Activated T-helper 1 cell treated with anti-CD3 and anti-CD28 coated beads, Interleukin-12 subunit alpha, Interleukin-12 subunit beta, Interleukin-2, Interleukin-4 antibody, amounts not matched to agents 30 ng/mL and 10 ng/mL and 1 ng/mL, durations not matched to agents 14 hours and 24 hours and 36 hours (primary cell): ENCODE measurements at regions not wholly inside any gene's neighbourhood (a gene's known extent, or its start where the extent isn't known, plus 50 kb on each side); places are given as distances from the start of the nearest gene placed in this dataset.

Experiments
- DNase-seq: peaks from one replicate; pipeline ENCODE4 v3.0.0; 2021; ENCODE audit warnings: low spot score
- H3K27ac Mint-ChIP-seq: one replicate; pipeline ENCODE4 v1.8.0; 2021; ENCODE audit warnings: mild to moderate bottlenecking, mixed read lengths
- H3K27me3 Mint-ChIP-seq: one replicate; pipeline ENCODE4 v1.8.0; 2022; ENCODE audit warnings: mild to moderate bottlenecking, moderate library complexity, mixed read lengths; ENCODE audit not compliant: insufficient read depth
- H3K36me3 Mint-ChIP-seq: one replicate; pipeline ENCODE4 v1.8.0; 2021; ENCODE audit warnings: low read depth, mixed read lengths
- H3K4me1 Mint-ChIP-seq: one replicate; pipeline ENCODE4 v1.8.0; 2021; ENCODE audit warnings: low read depth, mixed read lengths
- H3K4me3 Mint-ChIP-seq: one replicate; pipeline ENCODE4 v1.8.0; 2021; ENCODE audit warnings: mild to moderate bottlenecking, moderate library complexity, mixed read lengths
- H3K9me3 Mint-ChIP-seq: one replicate; pipeline ENCODE4 v1.8.0; 2021; ENCODE audit warnings: mixed read lengths
- intact Hi-C: fragments of 100-400 bp; cut with micrococcal nuclease; formaldehyde crosslinking; loops from one replicate; pipeline ENCODE4 v1.15.1; 2024

GRCh38 chr10:107481881-107482280 is 317.4 kb upstream of the SORCS1 start:
- Mint-ChIP-seq H3K27me3 (no peaks in the 10 kb centered on the region), H3K4me3 (no peak overlapping the region), H3K27ac (no peak overlapping the region), H3K4me1 (no peaks in the 10 kb centered on the region), H3K36me3 (no peaks in the 10 kb centered on the region), H3K9me3 (no peaks in the 10 kb centered on the region)
- DNase-seq: no peak
- intact Hi-C loops: no loop called here

GRCh38 chr10:107481224-107481623 is 316.7 kb upstream of the SORCS1 start:
- intact Hi-C loops: no loop called here
- H3K9me3 Mint-ChIP-seq: no peaks in the 10 kb centered on the region
- H3K4me3 Mint-ChIP-seq: no peak overlapping the region
- no peak overlapping the region for H3K27ac Mint-ChIP-seq
- DNase-seq: no peak
- no peaks in the 10 kb centered on the region for H3K36me3 Mint-ChIP-seq
- no peaks in the 10 kb centered on the region for H3K4me1 Mint-ChIP-seq
- no peaks in the 10 kb centered on the region for H3K27me3 Mint-ChIP-seq

- Mint-ChIP-seq H3K27me3 (no peaks in the 10 kb centered on the region), H3K36me3 (no peaks in the 10 kb centered on the region), H3K27ac (no peak overlapping the region), H3K9me3 (no peaks in the 10 kb centered on the region), H3K4me3 (no peak overlapping the region), H3K4me1 (no peaks in the 10 kb centered on the region)
- intact Hi-C loops: no loop called here
- DNase-seq: no peak
Observed at GRCh38 chr10:107480781-107481180, 316.3 kb upstream of the SORCS1 start.

- no peaks in the 10 kb centered on the region for H3K36me3 Mint-ChIP-seq
- intact Hi-C loops: no loop called here
- no peak overlapping the region for H3K4me3 Mint-ChIP-seq
- H3K27ac Mint-ChIP-seq: no peak overlapping the region
- H3K4me1 Mint-ChIP-seq: no peaks in the 10 kb centered on the region
- no peaks in the 10 kb centered on the region for H3K27me3 Mint-ChIP-seq
- no peaks in the 10 kb centered on the region for H3K9me3 Mint-ChIP-seq
- DNase-seq: no peak
Observed at GRCh38 chr10:107477266-107477665, 312.8 kb upstream of the SORCS1 start.

GRCh38 chr10:107476408-107476807 is 311.9 kb upstream of the SORCS1 start:
- H3K4me3 Mint-ChIP-seq: no peak overlapping the region
- no peaks in the 10 kb centered on the region for H3K36me3 Mint-ChIP-seq
- intact Hi-C loops: no loop called here
- DNase-seq: no peak
- no peaks in the 10 kb centered on the region for H3K4me1 Mint-ChIP-seq
- no peak overlapping the region for H3K27ac Mint-ChIP-seq
- no peaks in the 10 kb centered on the region for H3K27me3 Mint-ChIP-seq
- no peaks in the 10 kb centered on the region for H3K9me3 Mint-ChIP-seq

GRCh38 chr10:107474650-107475049 is 310.1 kb upstream of the SORCS1 start:
- intact Hi-C loops: no loop called here
- DNase-seq: no peak
- no peaks in the 10 kb centered on the region for H3K36me3 Mint-ChIP-seq
- H3K27ac Mint-ChIP-seq: no peak overlapping the region
- H3K4me1 Mint-ChIP-seq: no peaks in the 10 kb centered on the region
- no peaks in the 10 kb centered on the region for H3K27me3 Mint-ChIP-seq
- H3K9me3 Mint-ChIP-seq: peaks cover 4% of the 10 kb centered on the region
- H3K4me3 Mint-ChIP-seq: no peak overlapping the region

- H3K27me3 Mint-ChIP-seq: no peaks in the 10 kb centered on the region
Observed at GRCh38 chr10:107473225-107473624, 308.7 kb upstream of the SORCS1 start.

GRCh38 chr10:107471911-107472310 is 307.4 kb upstream of the SORCS1 start:
- Mint-ChIP-seq H3K4me3 (no peak overlapping the region), H3K36me3 (no peaks in the 10 kb centered on the region), H3K27me3 (no peaks in the 10 kb centered on the region), H3K4me1 (no peaks in the 10 kb centered on the region), H3K27ac (no peak overlapping the region), H3K9me3 (peaks cover 4% of the 10 kb centered on the region)
- DNase-seq: no peak
- intact Hi-C loops: no loop called here

More at GRCh38 chr10:107473225-107473624, 308.7 kb upstream of the SORCS1 start:
- Mint-ChIP-seq H3K27ac (no peak overlapping the region), H3K4me1 (no peaks in the 10 kb centered on the region), H3K4me3 (no peak overlapping the region), H3K9me3 (peaks cover 4% of the 10 kb centered on the region), H3K36me3 (no peaks in the 10 kb centered on the region)
- intact Hi-C loops: no loop called here
- no peak for DNase-seq

- no peaks in the 10 kb centered on the region for H3K27me3 Mint-ChIP-seq
- no peaks in the 10 kb centered on the region for H3K9me3 Mint-ChIP-seq
- H3K27ac Mint-ChIP-seq: no peak overlapping the region
- intact Hi-C loops: no loop called here
- H3K4me1 Mint-ChIP-seq: no peaks in the 10 kb centered on the region
- no peak overlapping the region for H3K4me3 Mint-ChIP-seq
- H3K36me3 Mint-ChIP-seq: no peaks in the 10 kb centered on the region
- DNase-seq: no peak
Observed at GRCh38 chr10:107453561-107453960, 289.1 kb upstream of the SORCS1 start.

GRCh38 chr10:107451047-107451446 is 286.5 kb upstream of the SORCS1 start:
- no peak for DNase-seq
- intact Hi-C loops: no loop called here
- Mint-ChIP-seq H3K4me3 (no peak overlapping the region), H3K4me1 (no peaks in the 10 kb centered on the region), H3K27me3 (no peaks in the 10 kb centered on the region), H3K36me3 (no peaks in the 10 kb centered on the region), H3K9me3 (peaks cover 3% of the 10 kb centered on the region), H3K27ac (no peak overlapping the region)

GRCh38 chr10:107450056-107450455 is 285.6 kb upstream of the SORCS1 start:
- no peak for DNase-seq
- no peaks in the 10 kb centered on the region for H3K27me3 Mint-ChIP-seq
- peaks cover 3% of the 10 kb centered on the region for H3K9me3 Mint-ChIP-seq
- intact Hi-C loops: no loop called here
- H3K4me1 Mint-ChIP-seq: no peaks in the 10 kb centered on the region
- H3K4me3 Mint-ChIP-seq: no peak overlapping the region
- no peak overlapping the region for H3K27ac Mint-ChIP-seq
- H3K36me3 Mint-ChIP-seq: no peaks in the 10 kb centered on the region

- Mint-ChIP-seq H3K4me1 (no peaks in the 10 kb centered on the region), H3K27ac (no peak overlapping the region), H3K9me3 (peaks cover 3% of the 10 kb centered on the region), H3K27me3 (no peaks in the 10 kb centered on the region), H3K4me3 (no peak overlapping the region), H3K36me3 (no peaks in the 10 kb centered on the region)
- DNase-seq: no peak
- intact Hi-C loops: no loop called here
Observed at GRCh38 chr10:107444443-107444842, 279.9 kb upstream of the SORCS1 start.

- no peaks in the 10 kb centered on the region for H3K4me1 Mint-ChIP-seq
- H3K27me3 Mint-ChIP-seq: no peaks in the 10 kb centered on the region
- peaks cover 3% of the 10 kb centered on the region for H3K9me3 Mint-ChIP-seq
- no peaks in the 10 kb centered on the region for H3K36me3 Mint-ChIP-seq
- no peak overlapping the region for H3K4me3 Mint-ChIP-seq
- intact Hi-C loops: no loop called here
- no peak overlapping the region for H3K27ac Mint-ChIP-seq
- DNase-seq: no peak
Observed at GRCh38 chr10:107443813-107444212, 279.3 kb upstream of the SORCS1 start.

GRCh38 chr10:107443326-107443725 is 278.8 kb upstream of the SORCS1 start:
- no peak overlapping the region for H3K27ac Mint-ChIP-seq
- intact Hi-C loops: no loop called here
- no peaks in the 10 kb centered on the region for H3K4me1 Mint-ChIP-seq
- no peak for DNase-seq
- no peaks in the 10 kb centered on the region for H3K36me3 Mint-ChIP-seq
- H3K27me3 Mint-ChIP-seq: no peaks in the 10 kb centered on the region
- peaks cover 3% of the 10 kb centered on the region for H3K9me3 Mint-ChIP-seq
- H3K4me3 Mint-ChIP-seq: no peak overlapping the region
